Stimulated activated CD4-positive, alpha-beta T cell treated with anti-CD3 and anti-CD28 coated beads, Interleukin-1b, Interleukin-23, amount 100 ng/mL, for 1 hour (primary cell): ENCODE measurements at regions not wholly inside any gene's neighbourhood (a gene's known extent, or its start where the extent isn't known, plus 50 kb on each side); places are given as distances from the start of the nearest gene placed in this dataset.
"Not testable (repeated sequence)": the region's sequence is repeated elsewhere in the genome, so short reads cannot be mapped to it uniquely, and the experiment has no call there.

ENCODE experiments used
- DNase-seq, 2 donors: peaks; one replicate each; pipeline ENCODE4 v3.0.0-alpha.2; 2020; ENCODE audit warnings: low read depth in 2 of 2

DNA sequence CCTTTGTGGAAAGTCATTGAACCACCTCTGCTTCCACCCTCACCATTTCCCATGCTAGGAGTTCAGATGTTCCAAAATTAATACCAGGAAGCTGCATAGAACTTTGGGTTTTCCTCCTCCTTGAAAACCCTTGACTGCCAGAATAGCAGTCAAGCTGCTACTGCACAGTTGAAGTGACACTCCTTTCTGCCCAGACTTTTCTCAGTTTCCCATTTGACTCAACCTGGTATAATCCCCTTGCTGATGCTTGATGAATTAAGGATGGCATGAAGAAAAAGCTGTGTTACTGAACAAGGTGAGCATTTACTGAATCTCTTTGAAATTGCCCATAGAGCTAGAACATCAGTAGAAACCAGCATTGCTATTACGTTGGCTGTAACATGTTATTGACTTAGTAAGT, 286.0 kb downstream of the EDEM1 start:
- DNase-seq: no peak

DNA sequence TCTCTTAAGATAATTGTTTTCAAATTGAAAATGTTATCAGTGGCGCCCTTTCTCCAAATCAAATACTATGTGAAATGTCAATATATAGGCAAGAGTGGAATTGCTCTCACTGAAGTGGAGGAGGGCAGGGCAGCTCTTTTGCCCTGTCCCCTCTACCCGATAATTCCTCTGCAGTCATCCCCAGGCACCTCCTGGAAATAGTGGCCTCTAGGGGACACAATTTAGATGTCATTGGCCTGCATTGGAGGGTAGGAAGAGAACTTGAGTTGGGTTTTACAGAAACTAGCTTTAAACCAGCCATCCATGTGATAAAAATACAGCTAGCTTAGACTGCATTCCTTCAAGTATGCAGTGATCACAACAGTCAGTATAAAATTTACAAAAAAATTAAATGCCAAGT, 288.9 kb downstream of the EDEM1 start:
- no peak for DNase-seq

DNA sequence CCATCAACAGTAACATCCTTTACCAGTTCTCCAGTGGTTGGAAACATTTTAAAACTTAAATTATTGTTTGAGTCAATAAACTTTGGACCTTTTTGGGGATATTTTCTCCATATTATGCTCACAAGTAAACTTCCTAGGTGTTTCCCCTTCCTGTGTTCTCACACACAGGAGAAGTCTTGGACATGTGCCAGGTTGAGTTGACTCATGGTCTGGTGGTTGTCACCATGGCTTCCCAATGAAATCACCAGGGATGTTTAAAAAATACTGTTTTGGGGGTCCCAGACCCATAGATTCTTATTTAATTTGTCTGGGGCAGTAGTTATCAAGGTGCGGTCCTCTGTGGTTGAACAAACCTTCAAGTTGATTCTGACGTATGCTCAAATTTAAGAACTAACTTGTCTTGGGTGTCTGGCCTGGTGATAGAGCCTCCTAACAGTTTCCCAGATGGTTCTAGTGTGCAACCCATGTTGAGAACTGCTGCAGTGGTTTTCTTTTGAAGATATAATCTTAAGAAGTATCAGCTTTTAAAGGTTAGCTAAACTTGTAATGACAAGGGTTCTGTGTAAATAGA, 291.8 kb downstream of the EDEM1 start:
- no peak for DNase-seq

DNA sequence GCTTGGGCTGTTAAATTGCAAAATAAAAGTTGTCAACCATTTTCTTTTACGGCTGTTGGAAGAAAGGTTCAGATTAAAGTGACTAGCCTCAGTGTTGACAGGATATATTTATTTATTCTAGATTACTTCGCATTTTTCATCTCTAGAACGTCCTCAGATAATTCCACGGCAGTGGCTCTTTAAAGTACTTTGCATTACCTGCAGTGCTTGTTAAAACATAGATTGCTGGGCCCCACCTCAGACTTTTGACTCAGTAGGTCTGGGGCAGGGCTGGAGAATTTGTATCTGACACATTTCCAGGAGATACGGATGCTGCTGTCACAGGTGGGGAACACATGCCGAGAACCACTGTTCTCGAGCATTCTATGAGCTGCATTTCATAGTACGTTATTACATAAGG, 292.7 kb downstream of the EDEM1 start:
- DNase-seq: no peak

DNA sequence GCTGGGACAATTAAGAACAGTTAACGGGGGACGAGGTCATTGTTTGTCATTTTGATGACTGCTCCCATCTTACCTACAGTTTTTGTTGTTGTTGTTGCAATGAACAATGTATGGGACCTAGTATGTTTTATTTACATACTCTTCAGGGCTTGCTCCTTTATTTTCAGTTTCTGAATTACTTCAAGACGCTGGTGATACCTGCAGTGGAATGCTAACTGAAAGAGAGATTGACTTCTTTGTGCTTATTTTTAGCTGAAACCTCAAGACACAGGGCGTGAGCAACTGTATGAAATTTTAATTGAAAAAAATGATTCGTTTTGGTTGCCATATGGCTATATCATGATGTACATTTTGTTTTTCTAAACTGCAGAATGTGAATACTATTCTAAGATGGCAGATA, 297.9 kb downstream of the EDEM1 start:
- no peak for DNase-seq

DNA sequence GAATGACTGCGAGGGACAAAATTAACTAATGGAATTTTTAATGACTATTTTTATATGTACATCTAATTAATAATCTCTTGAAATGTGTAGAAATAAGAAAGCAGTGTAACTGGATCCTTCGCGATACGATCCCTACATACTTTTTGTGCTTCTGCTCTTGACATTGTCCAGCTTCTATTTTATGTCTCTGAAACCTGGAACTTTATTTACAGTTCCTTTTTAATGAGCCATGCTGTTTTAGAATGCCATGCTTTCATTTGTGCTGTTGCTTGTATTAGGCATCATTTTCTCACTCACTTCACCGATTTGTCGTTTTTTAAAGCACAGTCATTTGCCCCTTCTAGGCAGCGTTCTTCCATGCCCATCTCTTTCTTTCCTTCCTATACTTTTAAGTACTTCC, 301.3 kb downstream of the EDEM1 start:
- DNase-seq: no peak

DNA sequence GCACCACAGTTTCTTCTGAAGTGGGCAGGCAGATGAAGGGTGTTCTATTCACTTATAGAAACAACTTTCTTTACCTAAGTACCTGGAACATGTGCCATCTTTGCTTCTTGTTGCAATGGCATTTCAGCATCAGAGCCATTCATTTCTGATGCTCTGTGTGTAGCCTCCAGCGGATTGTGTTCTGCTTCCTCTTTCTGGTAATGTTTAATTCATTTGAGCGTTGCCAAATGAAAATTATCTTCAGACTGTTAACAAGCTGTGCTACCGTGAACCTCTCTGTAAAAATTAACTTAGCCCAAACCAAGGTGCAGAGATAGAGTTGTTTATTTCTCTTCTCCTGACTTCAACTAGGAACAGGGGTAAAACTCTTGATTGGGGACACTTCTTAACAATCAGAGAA, 302.0 kb downstream of the EDEM1 start:
- no peak for DNase-seq

DNA sequence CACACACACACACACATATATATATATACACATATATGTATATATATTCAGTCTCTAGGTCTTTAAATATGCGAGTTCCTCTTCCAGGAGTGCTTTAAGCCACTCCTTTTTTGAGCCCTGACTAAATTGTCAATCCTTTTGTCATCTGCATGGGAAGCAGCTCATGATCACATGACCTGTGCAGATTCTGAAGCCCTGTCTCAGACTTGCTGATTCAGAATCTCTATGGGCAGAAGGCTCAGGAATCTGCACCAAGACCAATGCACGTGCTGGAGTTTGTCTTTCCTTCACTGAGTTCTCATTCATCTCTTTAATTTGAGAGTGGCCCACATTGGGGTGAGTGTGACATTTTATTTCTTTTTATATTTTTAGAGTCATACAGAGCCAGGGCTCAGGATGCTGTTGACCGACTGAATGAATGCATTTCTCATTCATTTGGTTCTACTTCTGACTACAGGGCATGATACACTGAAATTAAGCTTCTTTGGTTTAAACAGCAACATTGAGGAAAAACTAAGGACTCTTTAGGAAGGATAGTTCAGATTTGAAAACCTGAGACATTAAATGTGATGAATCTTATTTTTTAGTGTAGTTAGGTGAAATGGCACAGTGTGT, 307.5 kb downstream of the EDEM1 start:
- no peak for DNase-seq

DNA sequence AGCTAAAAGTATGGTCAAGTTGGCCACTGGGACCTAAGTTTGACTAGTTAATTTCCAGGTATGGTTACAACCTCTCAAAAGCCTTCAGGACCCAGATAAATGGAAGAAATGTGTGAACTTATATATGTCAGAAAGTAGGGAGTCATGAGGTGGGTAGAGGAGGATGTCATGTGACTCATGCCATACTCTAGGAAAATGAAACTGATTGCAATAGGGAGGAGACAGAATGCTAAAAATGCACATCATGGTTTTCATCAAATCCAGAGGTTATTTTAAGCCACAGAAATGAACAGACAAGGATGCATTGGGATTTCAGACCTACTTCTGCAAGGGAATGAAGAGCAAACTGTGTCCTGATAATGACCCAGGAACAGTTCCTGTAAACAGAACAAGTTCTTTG, 310.0 kb downstream of the EDEM1 start:
- DNase-seq: no peak

DNA sequence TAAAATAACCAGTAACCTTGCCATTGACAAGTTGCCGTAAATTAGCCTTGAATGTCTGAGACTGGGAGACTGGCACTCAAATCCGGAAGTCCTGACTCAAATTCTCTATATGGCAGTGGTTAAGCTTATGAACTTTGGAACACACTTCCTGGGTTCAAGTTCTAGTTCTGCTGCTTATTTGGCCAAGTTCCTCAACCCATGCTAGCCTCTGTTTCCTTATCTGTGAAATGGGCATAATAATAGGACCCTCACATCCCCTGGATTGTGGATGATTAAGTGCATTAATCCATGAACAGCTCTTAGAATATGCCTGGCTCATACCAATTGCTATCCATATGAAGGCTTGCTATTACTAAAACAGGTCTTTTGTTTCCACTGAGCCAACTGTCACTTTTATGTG, 311.5 kb downstream of the EDEM1 start:
- DNase-seq: no peak

DNA sequence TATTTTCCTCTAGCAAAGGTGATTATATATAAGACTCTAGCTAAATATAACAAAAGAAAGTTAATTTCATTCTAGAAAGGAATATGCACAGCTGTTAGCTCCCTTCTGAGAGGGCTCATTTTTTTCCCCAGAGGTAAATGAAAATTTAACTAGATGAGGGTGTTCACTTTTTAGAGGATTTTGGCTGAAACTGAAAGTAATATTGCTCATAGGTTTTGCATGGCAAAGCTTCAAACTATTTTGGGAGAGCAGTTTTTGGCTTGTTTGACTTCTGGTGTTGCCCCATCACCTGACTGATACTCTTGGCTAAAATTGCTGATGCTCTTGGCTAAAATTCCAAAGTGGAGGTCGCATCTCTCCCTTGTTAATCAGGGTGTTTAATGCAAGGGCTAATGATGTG, 311.9 kb downstream of the EDEM1 start:
- DNase-seq: no peak

DNA sequence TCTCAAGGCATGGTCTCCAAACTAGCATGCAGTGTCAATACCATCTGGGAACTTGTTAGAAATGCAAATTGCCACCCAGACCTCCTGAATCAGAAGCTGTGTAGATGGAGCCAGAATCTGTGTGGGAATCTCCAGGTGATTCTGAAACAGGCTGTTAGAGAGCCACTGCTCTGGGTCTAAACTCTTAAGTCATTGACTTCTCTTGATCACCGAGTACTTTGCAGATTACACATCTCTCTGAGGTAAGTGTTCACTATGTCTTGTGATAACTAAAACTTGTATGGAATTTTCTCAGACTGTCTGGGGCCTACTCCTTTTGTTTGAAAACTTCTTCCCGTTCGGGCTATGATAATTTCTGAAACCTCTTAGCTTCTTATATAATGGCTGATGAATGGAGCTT, 315.6 kb downstream of the EDEM1 start:
- no peak for DNase-seq

DNA sequence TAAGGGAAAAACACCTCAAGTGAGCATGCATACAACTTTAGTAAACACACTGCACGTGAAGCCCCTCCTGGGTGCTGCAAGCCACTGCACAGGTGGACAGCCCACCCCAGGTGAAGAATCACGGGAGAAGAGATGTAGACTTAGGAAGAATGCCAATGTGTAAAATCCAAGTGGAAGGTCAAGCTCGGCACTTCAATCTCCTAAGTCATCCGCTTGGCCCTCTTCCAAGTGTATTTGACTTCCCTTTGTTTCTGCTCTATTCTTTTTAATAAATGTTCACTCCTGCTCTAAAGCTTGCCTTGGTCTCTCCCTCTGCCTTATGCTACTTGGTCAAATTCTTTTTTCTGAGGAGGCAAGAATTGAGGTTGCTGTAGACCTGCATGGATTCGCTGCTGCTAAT, 316.6 kb downstream of the EDEM1 start:
- no peak for DNase-seq

DNA sequence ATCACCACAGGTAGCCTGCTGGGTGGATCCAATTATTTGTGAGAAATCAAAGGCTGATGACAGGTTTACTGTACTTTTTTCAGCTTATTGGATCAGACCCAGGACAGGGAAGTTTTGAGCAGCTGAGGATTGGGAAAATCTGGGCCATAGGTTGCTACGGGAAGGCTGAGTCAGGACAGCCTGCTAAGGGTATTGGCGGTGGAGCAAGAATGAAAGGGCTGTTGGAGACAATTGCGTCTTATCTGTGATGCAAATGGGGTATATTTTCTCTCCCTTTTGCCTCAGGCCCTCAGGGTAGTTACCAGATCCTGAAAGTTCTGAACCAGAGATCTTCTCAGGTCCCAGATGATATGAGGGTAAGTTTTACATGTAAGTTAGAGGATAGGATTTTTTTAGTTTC, 317.7 kb downstream of the EDEM1 start:
- DNase-seq: no peak

DNA sequence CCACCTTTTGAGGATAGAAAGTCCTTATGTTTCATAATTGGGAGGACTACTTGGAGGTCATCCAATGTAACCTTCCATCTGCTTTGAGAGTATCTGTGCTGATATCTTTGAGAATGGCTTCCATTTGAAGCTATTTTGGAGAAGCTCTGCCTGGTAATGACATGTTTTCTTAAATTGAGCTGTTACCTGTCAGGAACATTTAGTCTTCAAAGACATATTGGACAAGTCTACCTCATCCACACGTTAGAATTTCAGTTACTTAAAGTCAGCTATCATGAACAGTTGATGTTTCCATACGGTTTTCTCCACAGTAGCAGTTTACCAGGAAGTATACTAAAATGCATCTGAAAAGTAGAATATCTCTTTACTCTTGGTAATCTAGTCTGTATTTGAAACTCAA, 318.5 kb downstream of the EDEM1 start:
- no peak for DNase-seq

DNA sequence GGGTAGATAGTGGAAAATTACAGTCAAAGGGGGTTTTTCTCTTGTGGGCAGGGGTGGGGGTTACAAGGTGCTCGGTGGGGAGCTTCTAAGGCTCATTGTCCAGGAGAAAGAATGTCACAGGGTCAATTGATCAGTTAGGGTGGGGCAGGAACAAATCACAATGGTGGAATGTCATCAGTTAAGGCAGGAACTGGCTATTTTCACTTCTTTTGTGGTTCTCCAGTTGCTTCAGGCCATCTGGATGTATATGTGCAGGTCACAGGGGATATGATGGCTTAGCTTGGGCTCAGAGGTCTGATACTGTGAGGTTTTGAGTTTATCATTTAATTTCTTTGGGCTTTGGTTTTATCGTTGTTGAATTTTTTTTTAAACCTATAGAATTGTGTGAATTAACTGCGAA, 321.4 kb downstream of the EDEM1 start:
- DNase-seq: not testable (repeated sequence)

DNA sequence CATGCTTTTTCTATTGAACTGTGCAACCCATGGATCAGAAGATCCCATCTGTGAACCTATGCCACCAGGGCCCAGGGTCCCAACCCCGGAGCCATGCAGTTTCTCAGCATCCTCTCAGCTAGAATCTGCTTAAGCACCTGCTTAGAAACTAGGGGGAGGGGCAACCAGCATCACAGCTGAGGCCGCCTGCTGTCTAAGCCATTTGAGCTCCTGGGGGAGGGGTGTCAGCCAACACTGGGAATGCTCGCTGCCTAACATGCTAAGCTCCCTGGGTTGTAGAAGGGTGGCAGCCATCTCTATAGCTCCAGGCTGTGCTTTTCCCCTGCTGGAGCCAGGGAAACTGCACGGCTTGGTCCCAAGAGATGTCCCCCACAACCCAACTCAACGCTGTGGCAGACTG, 322.8 kb downstream of the EDEM1 start:
- no peak for DNase-seq

DNA sequence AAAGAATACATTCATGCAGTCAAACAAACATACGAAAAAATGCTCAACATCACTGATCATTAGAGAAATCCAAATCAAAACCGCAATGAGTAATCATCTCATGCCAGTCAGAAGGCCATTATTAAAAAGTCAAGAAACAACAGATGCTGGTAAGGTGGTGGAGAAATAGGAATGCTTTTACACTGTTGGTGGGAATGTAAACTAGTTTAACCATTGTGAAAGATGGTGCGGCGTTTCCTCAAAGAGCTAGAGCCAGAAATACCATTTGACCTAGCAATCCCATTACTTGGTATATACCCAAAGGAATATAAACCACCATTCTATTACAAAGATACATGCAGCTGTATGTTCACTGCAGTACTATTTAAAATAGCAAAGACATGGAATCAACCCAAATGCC, 330.4 kb downstream of the EDEM1 start:
- no peak for DNase-seq

DNA sequence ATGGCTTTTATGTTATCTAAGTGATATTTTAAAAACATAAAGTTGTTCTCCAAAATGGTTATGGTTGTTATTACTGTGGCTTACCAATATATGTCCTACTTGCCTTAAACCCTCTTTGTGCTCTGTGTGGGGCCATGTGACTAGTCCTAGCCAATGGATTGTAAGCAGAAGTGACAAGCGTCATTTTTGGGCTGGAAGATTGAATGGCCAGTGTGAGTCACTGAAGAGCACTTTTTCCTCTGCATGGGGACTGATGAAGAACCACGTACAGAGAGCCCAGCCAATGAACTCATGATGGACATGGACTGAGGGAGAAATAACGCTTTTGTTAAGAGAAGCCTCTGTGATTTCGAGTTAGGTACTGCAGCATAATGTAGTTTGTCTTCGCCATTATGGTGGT, 332.7 kb downstream of the EDEM1 start:
- no peak for DNase-seq

DNA sequence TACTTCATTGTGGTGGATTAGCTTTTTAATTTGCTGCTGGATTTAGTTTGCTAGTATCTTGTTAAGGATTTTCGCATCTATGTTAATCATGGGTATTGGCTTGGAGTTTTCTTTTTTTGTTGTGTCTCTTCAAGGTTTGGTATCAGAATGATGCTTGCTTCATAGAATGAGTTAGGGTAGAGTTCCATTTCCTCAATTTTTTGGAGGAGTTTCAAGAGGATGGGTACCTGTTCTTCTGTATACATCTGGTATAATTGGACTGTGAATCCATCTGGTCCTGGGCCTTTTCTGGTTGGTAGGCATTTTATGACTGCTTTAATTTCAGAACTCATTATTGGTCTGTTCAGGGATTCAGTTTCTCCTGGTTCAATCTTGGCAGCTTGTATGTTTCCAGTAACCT, 335.6 kb downstream of the EDEM1 start:
- DNase-seq: no peak

DNA sequence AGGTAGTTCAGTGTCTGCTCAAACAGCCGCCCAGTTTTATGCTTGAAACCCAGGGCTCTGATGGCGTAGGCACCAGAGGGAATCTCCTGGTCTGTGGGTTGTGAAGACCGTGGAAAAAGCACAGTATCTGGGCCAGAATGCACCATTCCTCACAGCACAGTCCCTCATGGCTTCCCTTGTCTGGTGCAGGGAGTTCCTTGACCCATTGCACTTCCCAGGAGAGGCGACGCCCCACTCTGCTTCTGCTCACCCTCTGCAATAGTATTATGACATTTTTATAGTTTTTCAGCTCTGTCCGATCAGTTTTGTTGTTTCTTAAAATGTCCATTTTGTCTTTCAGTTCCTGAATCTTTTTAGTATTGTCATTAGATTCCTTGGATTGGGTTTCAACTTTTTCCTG, 343.5 kb downstream of the EDEM1 start:
- DNase-seq: no peak

DNA sequence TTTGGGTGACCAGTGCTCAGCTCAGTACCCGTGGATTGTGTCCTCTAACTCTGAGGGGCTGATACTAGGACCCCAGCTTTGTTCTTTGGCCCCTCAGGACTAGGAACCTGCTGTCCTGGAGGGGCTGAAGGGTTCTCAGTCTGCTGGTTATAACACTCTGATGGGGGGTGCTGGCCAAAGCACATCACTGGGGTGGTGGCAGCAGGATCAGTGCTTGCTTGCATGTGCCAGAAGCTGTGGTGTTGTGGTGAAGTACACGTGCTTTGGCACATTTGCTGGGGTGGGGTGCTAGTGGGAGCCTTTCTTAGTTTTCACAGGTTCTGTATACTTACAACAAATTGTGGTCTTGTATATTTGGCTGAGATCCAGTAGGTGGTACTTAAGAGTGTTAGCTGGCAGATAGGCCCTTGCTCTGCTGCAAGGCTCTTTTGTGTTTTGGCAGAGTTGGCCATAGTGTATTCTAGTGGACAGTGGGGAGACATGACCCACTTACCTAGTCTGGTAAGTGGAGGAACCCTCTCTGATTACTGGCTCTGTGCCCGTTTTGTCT, 344.3 kb downstream of the EDEM1 start:
- DNase-seq: no peak

DNA sequence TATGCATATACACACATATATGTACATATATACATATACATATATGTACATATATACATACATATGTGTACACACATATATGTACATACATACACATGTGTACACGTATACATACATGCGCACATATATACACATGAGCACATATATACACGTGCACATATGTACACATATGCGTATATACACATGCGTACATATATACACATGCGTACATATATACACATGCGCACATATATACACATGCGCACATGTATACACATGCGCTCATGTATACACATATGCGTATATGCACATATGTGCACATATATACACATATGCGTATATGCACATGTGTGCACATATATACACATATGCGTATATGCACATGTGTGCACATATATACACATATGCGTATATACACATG, 353.0 kb downstream of the EDEM1 start:
- DNase-seq: no peak

DNA sequence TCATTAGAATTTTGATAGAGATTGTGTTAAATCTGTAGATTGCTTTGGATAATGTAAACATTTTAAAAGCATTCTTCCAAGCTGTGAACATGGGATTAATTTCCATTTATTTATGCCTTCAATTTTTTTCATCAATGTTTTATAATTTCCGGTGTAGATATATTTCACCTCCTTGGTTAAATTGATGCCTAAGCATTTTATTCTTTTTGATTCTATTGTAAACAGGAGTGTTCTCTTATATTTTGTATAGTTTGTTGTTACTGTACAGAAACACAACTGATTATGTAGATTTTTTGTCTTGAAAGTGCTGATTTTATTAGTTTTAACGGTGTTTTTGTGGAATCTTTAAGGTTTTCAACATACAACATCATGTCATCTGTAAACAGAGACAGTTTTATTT, 355.0 kb downstream of the EDEM1 start:
- DNase-seq: no peak
